HepG2 (cell line): ENCODE measurements at regions not wholly inside any gene's neighbourhood (a gene's known extent, or its start where the extent isn't known, plus 50 kb on each side); places are given as distances from the start of the nearest gene placed in this dataset.

Source experiments
- ATAC-seq: fragments of 200-7000 bp; cut with Tn5 transposase; 3 replicates; pipeline ENCODE4 v1.9.1; 2020; ENCODE audit warnings: mild to moderate bottlenecking, moderate library complexity
- BruUV-seq: library from RNA; stranded (reverse); fragments of 400-500 nt; replicated peaks from 2 replicates; lab custom pipeline; 2021; lab: Mats Ljungman, UMichigan
- CTCF ChIA-PET: fragments of 300-600 bp; formaldehyde crosslinking; extraction: SDS; loops from one replicate; lab custom pipeline; 2021; ENCODE audit warnings: low total read pairs, inconsistent platforms, low intra/inter-chr PET ratio; lab: Yijun Ruan, JAX
- POLR2A ChIA-PET: fragments of 350-600 bp; sonication (Branson Sonifier 250); formaldehyde crosslinking; loops from one replicate; lab custom pipeline; 2020; ENCODE audit warnings: antibody characterized with exemption, inconsistent platforms; lab: Yijun Ruan, JAX
- DNase-seq: peaks from one replicate; pipeline ENCODE4 v3.0.0-alpha.2; 2015; ENCODE audit warnings: low spot score
- FAIRE-seq: peaks from 3 replicates; lab custom pipeline; 2011; peaks lifted over from hg19 to GRCh38; lab: Jason Lieb, UNC
- H2AFZ ChIP-seq: one replicate; pipeline ENCODE4 v1.6.1; 2011; ENCODE audit warnings: low read length, inconsistent platforms
- H3K27ac ChIP-seq: fragments of 300-600 bp; 3 replicates; pipeline ENCODE4 v1.8.0; 2011; ENCODE audit warnings: mixed run types, mild to moderate bottlenecking, mixed read lengths, low read length, inconsistent platforms; ENCODE audit not compliant: insufficient read depth; ENCODE audit errors: extremely low read length
- H3K27me3 ChIP-seq, 2 experiments: fragments of 200-600 bp in 1 of 2; 2 replicates in 1 of 2; 3 replicates in 1 of 2; pipeline versions ENCODE4 v1.6.0 to v1.8.0; 2011; ENCODE audit warnings: low read length in 2 of 2, mild to moderate bottlenecking in 2 of 2, moderate library complexity in 2 of 2, inconsistent platforms in 1 of 2; ENCODE audit not compliant: insufficient read depth in 2 of 2, control insufficient read depth in 1 of 2
- H3K36me3 ChIP-seq, 2 experiments: fragments of 200-600 bp in 1 of 2; replicated peaks in 1 of 2; 2 replicates in 1 of 2; 3 replicates in 1 of 2; pipeline versions ENCODE4 v1.5.1 to v1.8.0; 2011; ENCODE audit warnings: low read length in 2 of 2, inconsistent platforms in 1 of 2; ENCODE audit not compliant: insufficient read depth in 2 of 2, control insufficient read depth in 1 of 2
- H3K4me1 ChIP-seq: 2 replicates; pipeline ENCODE4 v1.5.1; 2012; ENCODE audit warnings: low read length, inconsistent platforms; ENCODE audit not compliant: insufficient read depth
- H3K4me2 ChIP-seq: 2 replicates; pipeline ENCODE4 v1.6.0; 2011; ENCODE audit warnings: low read depth, low read length, inconsistent platforms
- H3K4me3 ChIP-seq, 3 experiments: fragments of 200-600 bp in 1 of 3; sonication (generic), shearing (Covaris generic) in 1 of 3; replicated peaks in 1 of 3; 2 replicates each; pipeline ENCODE4 v1.5.1; 2011 to 2016; ENCODE audit warnings: low read length in 3 of 3, inconsistent platforms in 2 of 3, low read depth in 2 of 3, mild to moderate bottlenecking in 2 of 3, control low read depth in 1 of 3, mixed read lengths in 1 of 3; ENCODE audit not compliant: insufficient read depth in 1 of 3
- H3K79me2 ChIP-seq: one replicate; pipeline ENCODE4 v1.6.1; 2011; ENCODE audit warnings: low read length, inconsistent platforms; ENCODE audit not compliant: insufficient read depth
- H3K9ac ChIP-seq: 2 replicates; pipeline ENCODE4 v1.6.0; 2011; ENCODE audit warnings: mild to moderate bottlenecking, low read depth, low read length, inconsistent platforms; ENCODE audit not compliant: insufficient read depth
- H3K9me3 ChIP-seq: 2 replicates; pipeline ENCODE4 v1.5.1; 2012; ENCODE audit warnings: mild to moderate bottlenecking, low read length
- H4K20me1 ChIP-seq: 2 replicates; pipeline ENCODE4 v1.6.0; 2011; ENCODE audit warnings: inconsistent platforms, mild to moderate bottlenecking, low read length, moderate library complexity; ENCODE audit not compliant: insufficient read depth
- BRCA1 ChIP-seq: sonication (generic); formaldehyde crosslinking; IDR thresholded peaks from 2 replicates; pipeline ENCODE4 v1.4.0; 2020; ENCODE audit warnings: missing genetic modification reagents
- CCAR2 ChIP-seq: fragments of 200-400 bp; formaldehyde crosslinking; optimal IDR thresholded peaks from 2 replicates; pipeline ENCODE3; 2018; ENCODE audit warnings: low read depth, mild to moderate bottlenecking, low read length, moderate library complexity
- E2F2 ChIP-seq: sonication (generic); formaldehyde crosslinking; IDR thresholded peaks from 2 replicates; pipeline ENCODE4 v1.4.0; 2020; ENCODE audit warnings: missing genetic modification reagents, borderline replicate concordance
- SNAPC2 ChIP-seq: sonication (generic); formaldehyde crosslinking; IDR thresholded peaks from 2 replicates; pipeline ENCODE4 v1.8.1; 2022; ENCODE audit warnings: mild to moderate bottlenecking, missing genetic modification reagents
- SOX13 ChIP-seq, 3 experiments: fragments of 450-650 bp in 1 of 3; sonication (generic) in 1 of 3; formaldehyde crosslinking in 1 of 3; IDR thresholded peaks in 2 of 3; conservative IDR thresholded peaks in 1 of 3; 2 replicates each; pipeline versions ENCODE4 v1.5.0 to v1.6.1; 2016 to 2020; ENCODE audit warnings: antibody characterized with exemption in 1 of 3, mild to moderate bottlenecking in 1 of 3, missing compliant biosample characterization in 1 of 3, missing genetic modification reagents in 1 of 3, moderate library complexity in 1 of 3
- ZKSCAN8 ChIP-seq: IDR thresholded peaks from 2 replicates; pipeline ENCODE4 v1.6.1; 2016; ENCODE audit warnings: borderline replicate concordance, missing genetic modification reagents, missing compliant biosample characterization
- ZNF101 ChIP-seq: sonication (generic); formaldehyde crosslinking; IDR thresholded peaks from 2 replicates; pipeline ENCODE4 v1.4.0; 2020; ENCODE audit warnings: mild to moderate bottlenecking, low read depth, missing genetic modification reagents, borderline replicate concordance
- ZNF251 ChIP-seq: sonication (generic); formaldehyde crosslinking; IDR thresholded peaks from 2 replicates; pipeline ENCODE4 v1.9.0; 2021; ENCODE audit warnings: mild to moderate bottlenecking, missing genetic modification reagents
- ZNF329 ChIP-seq: sonication (generic); formaldehyde crosslinking; IDR thresholded peaks from 2 replicates; pipeline ENCODE4 v1.9.0; 2021; ENCODE audit warnings: low read depth, mild to moderate bottlenecking, missing genetic modification reagents
- ZNF616 ChIP-seq: sonication (generic); formaldehyde crosslinking; IDR thresholded peaks from 2 replicates; pipeline ENCODE4 v1.5.0; 2020; ENCODE audit warnings: low read depth, mild to moderate bottlenecking, missing genetic modification reagents
- ZNF672 ChIP-seq: sonication (generic); formaldehyde crosslinking; IDR thresholded peaks from 2 replicates; pipeline ENCODE4 v1.8.1; 2022; ENCODE audit warnings: missing genetic modification reagents
- ZSCAN21 ChIP-seq: sonication (generic); formaldehyde crosslinking; IDR thresholded peaks from 2 replicates; pipeline ENCODE4 v1.8.0; 2022; ENCODE audit warnings: mild to moderate bottlenecking, missing genetic modification reagents, moderate library complexity, borderline replicate concordance
- WGBS: methylation state at CpG from one replicate; pipeline ENCODE4 v1.1.6; 2017; ENCODE audit warnings: low lambda C conversion rate; 5-methylcytosine and 5-hydroxymethylcytosine counted together
- in situ Hi-C: cut with HindIII; loops from 2 replicates; pipeline ENCODE4 v1.10.0; 2017; ENCODE audit warnings: low pct_unique_long_range_greater_than_20kb; ENCODE audit not compliant: extremely low pct_ligation_motif_present
- intact Hi-C: fragments of 100-400 bp; cut with micrococcal nuclease; formaldehyde crosslinking; loops from one replicate; pipeline ENCODE4 v1.10.0; 2022; ENCODE audit not compliant: unreplicated experiment

- intact Hi-C loops (no loop called here), in situ Hi-C loops (no loop called here)
- H4K20me1 ChIP-seq, result no peaks in the 10 kb centered on the region
- ATAC-seq (no peak), FAIRE-seq (no peak), DNase-seq (no peak)
- no peaks in the 10 kb centered on the region for H3K79me2 ChIP-seq
- CTCF ChIA-PET, result no interaction called here
- H3K4me3 ChIP-seq, result no peak overlapping the region
- no peaks in the 10 kb centered on the region for H3K4me1 ChIP-seq
- no TSS peak for BruUV-seq
- H3K36me3 ChIP-seq, result no peaks in the 10 kb centered on the region
- H3K27me3 ChIP-seq, result peaks cover 1 to 3% of the 10 kb centered on the region in 2 experiments; a peak in 2 of 5 replicates
- H3K27ac ChIP-seq, result no peak overlapping the region
- TF ChIP-seq SOX13 (IDR thresholded peaks at IDR 0.05) (no peak), SOX13 (CRISPR knock-in tag; conservative IDR thresholded peaks at IDR 0.05 in 1 of 2, IDR thresholded peaks at IDR 0.05 in 1 of 2) (no peak), ZKSCAN8 (no peak), ZNF329 (CRISPR knock-in tag) (no peak), BRCA1 (CRISPR knock-in tag) (no peak), ZNF616 (CRISPR knock-in tag) (no peak), SNAPC2 (CRISPR knock-in tag) (no peak), ZNF672 (CRISPR knock-in tag) (no peak), CCAR2 (no peak), ZNF101 (CRISPR knock-in tag) (no peak), ZNF251 (no peak), E2F2 (CRISPR knock-in tag) (no peak), ZSCAN21 (no peak)
- no peak overlapping the region for H2AFZ ChIP-seq
- POLR2A ChIA-PET, result no interaction called here
- WGBS, result 0% methylated on average over 2 of the region's 2 CpGs
- H3K9ac ChIP-seq, result no peak overlapping the region
- no peak overlapping the region for H3K4me2 ChIP-seq
- H3K9me3 ChIP-seq, result no peaks in the 10 kb centered on the region
Measured at GRCh38 chr11:111194860-111195568, 50.5 kb upstream of the POU2AF2 start.
